OCI-LY3 (cell line): ENCODE measurements at regions not wholly inside any gene's neighbourhood (a gene's known extent, or its start where the extent isn't known, plus 50 kb on each side); places are given as distances from the start of the nearest gene placed in this dataset.

Experiments
- H2AFZ ChIP-seq: fragments of 200-600, 300-600 bp; shearing (Covaris generic); 2 replicates; pipeline ENCODE4 v1.6.0; 2014; ENCODE audit warnings: antibody characterized with exemption, low read depth, low read length
- H3K27ac ChIP-seq: fragments of 200-600, 300-600 bp; sonication (generic); 2 replicates; pipeline ENCODE4 v1.5.1; 2014; ENCODE audit warnings: mild to moderate bottlenecking, low read length, moderate library complexity, mixed read lengths
- H3K27me3 ChIP-seq: fragments of 200-600, 300-600 bp; sonication (generic); 2 replicates; pipeline ENCODE4 v1.6.1; 2014; ENCODE audit warnings: low read depth, low read length, mixed read lengths
- H3K36me3 ChIP-seq: fragments of 200-600, 300-600 bp; sonication (generic); replicated peaks from 2 replicates; pipeline ENCODE3; 2014; ENCODE audit warnings: low read depth, low read length, mixed read lengths
- H3K4me1 ChIP-seq: fragments of 300-600, 200-600 bp; sonication (generic); 2 replicates; pipeline ENCODE4 v1.6.1; 2014; ENCODE audit warnings: low read length, mixed read lengths
- H3K4me2 ChIP-seq: fragments of 200-600, 300-600 bp; sonication (generic); 2 replicates; pipeline ENCODE4 v1.6.1; 2014; ENCODE audit warnings: low read length, mixed read lengths
- H3K4me3 ChIP-seq: fragments of 300-600, 200-600 bp; sonication (generic); 2 replicates; pipeline ENCODE4 v1.5.1; 2014; ENCODE audit warnings: antibody characterized with exemption, mild to moderate bottlenecking, low read length, moderate library complexity
- H3K79me2 ChIP-seq: fragments of 300-600, 200-600 bp; shearing (Covaris generic); 2 replicates; pipeline ENCODE4 v1.6.1; 2014; ENCODE audit warnings: mild to moderate bottlenecking, low read length, mixed read lengths
- H3K9ac ChIP-seq: fragments of 300-600, 200-600 bp; shearing (Covaris generic); 2 replicates; pipeline ENCODE4 v1.6.0; 2014; ENCODE audit warnings: mild to moderate bottlenecking, low read length, moderate library complexity
- H3K9me3 ChIP-seq: fragments of 200-600, 300-600 bp; shearing (Covaris generic); 2 replicates; pipeline ENCODE4 v1.6.1; 2014; ENCODE audit warnings: low read length, mixed read lengths; ENCODE audit not compliant: insufficient read depth
- H4K20me1 ChIP-seq: fragments of 200-600, 300-600 bp; sonication (generic); 2 replicates; pipeline ENCODE4 v1.6.1; 2016; ENCODE audit warnings: low read length, mixed read lengths; ENCODE audit not compliant: insufficient read depth
- EZH2phosphoT487 ChIP-seq: fragments of 200-600 bp; shearing (Covaris generic); IDR thresholded peaks from 2 replicates; pipeline ENCODE4 v1.6.1; 2018; ENCODE audit warnings: antibody characterized with exemption, mixed run types, low read depth
- TF ChIP-seq, protein P1 (sequence below): fragments of 200-600, 300-600 bp; sonication (generic); IDR thresholded peaks from 2 replicates; pipeline ENCODE4 v1.5.1; 2014; ENCODE audit warnings: antibody characterized with exemption, low read length, low read depth

DNA sequence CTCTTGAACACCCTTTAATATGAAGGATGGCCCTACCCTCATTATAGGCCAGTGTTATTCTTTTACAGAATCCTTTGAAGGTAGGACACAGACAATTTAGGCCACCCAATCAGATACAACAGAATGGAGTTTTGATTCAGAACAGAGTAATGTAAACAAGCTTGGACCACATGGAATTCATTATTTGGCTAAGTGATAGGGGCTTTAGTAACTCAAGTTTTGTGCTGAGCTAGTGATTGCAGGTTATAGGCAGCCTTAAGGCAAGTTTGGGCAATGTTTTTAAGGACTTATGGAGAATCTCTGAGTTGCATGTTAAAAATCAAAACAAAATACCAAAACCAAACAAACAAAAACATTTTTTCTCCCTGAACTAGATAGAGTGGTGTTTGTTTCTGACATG is 312.1 kb upstream of the ROBO1 start:
- Histone ChIP-seq H3K9me3 (no peaks in the 10 kb centered on the region), H3K4me1 (no peaks in the 10 kb centered on the region), H2AFZ (no peak overlapping the region), H3K79me2 (no peaks in the 10 kb centered on the region), H3K4me2 (no peak overlapping the region), H3K4me3 (no peak overlapping the region), H3K9ac (no peak overlapping the region), H3K36me3 (no peaks in the 10 kb centered on the region), H3K27ac (no peak overlapping the region), H4K20me1 (no peaks in the 10 kb centered on the region), H3K27me3 (no peaks in the 10 kb centered on the region)
- no peak for TF ChIP-seq EZH2phosphoT487
- TF ChIP-seq, protein P1, sequence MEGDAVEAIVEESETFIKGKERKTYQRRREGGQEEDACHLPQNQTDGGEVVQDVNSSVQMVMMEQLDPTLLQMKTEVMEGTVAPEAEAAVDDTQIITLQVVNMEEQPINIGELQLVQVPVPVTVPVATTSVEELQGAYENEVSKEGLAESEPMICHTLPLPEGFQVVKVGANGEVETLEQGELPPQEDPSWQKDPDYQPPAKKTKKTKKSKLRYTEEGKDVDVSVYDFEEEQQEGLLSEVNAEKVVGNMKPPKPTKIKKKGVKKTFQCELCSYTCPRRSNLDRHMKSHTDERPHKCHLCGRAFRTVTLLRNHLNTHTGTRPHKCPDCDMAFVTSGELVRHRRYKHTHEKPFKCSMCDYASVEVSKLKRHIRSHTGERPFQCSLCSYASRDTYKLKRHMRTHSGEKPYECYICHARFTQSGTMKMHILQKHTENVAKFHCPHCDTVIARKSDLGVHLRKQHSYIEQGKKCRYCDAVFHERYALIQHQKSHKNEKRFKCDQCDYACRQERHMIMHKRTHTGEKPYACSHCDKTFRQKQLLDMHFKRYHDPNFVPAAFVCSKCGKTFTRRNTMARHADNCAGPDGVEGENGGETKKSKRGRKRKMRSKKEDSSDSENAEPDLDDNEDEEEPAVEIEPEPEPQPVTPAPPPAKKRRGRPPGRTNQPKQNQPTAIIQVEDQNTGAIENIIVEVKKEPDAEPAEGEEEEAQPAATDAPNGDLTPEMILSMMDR: no peak

- Histone ChIP-seq H3K9me3 (no peaks in the 10 kb centered on the region), H3K4me3 (no peak overlapping the region), H4K20me1 (no peaks in the 10 kb centered on the region), H3K27ac (no peak overlapping the region), H3K36me3 (no peaks in the 10 kb centered on the region), H3K27me3 (no peaks in the 10 kb centered on the region), H3K4me1 (no peaks in the 10 kb centered on the region), H3K4me2 (no peak overlapping the region), H3K9ac (no peak overlapping the region), H3K79me2 (no peaks in the 10 kb centered on the region), H2AFZ (no peak overlapping the region)
- TF ChIP-seq, protein P1: no peak
- TF ChIP-seq EZH2phosphoT487: no peak
Observed at GRCh38 chr3:80068459-80068858, 300.7 kb upstream of the ROBO1 start.

DNA sequence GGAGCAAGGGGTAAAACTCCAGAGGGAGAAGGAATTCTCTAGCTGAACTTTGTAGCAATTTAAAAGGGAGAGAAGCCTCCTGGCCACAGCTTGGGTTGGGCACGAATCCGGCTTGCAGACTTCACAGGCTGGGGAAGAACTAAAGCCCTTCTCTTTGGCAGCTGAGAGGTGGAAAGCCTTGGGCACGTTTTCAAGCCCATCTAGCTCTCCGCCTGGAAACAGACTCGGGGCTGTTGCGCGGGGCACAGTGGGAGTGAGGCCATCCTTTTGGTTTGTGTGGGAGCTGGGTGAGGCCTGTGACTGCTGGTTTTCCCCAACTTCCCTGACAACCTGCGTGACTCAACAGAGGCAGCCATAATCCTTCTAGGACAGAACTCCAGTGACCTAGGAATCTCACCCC is 295.7 kb upstream of the ROBO1 start:
- Histone ChIP-seq H3K27ac (no peak overlapping the region), H3K4me2 (no peak overlapping the region)
- TF ChIP-seq, protein P1: no peak
- no peak for TF ChIP-seq EZH2phosphoT487

DNA sequence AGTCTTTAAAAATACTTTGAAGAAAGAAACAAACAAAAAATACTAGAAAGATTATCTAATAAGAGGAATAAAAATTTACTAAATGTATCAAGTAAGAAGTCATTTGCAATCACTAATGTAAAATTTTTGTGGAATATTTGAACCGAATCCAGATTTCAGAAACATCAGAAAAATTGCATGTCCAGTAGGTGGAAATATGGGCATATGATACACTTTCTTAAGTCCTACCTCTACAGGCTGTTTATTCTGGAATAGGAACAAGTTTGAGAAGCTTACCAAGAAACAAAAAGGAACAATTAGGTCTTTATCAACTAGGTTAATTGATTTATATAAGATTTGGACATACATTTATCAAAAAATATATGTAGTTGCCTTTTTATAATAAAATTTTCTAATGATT is 292.9 kb upstream of the ROBO1 start:
- no peak overlapping the region for H2AFZ ChIP-seq
- no peaks in the 10 kb centered on the region for H3K9me3 ChIP-seq
- H3K9ac ChIP-seq: no peak overlapping the region
- H3K27ac ChIP-seq: no peak overlapping the region
- H3K4me2 ChIP-seq: no peak overlapping the region
- H3K4me1 ChIP-seq: peaks cover 10% of the 10 kb centered on the region
- no peaks in the 10 kb centered on the region for H3K36me3 ChIP-seq
- H3K27me3 ChIP-seq: no peaks in the 10 kb centered on the region
- no peak for TF ChIP-seq EZH2phosphoT487
- TF ChIP-seq, protein P1: no peak
- no peak overlapping the region for H3K4me3 ChIP-seq
- H4K20me1 ChIP-seq: no peaks in the 10 kb centered on the region
- no peaks in the 10 kb centered on the region for H3K79me2 ChIP-seq

More for the DNA sequence above, 295.7 kb upstream of the ROBO1 start:
- Histone ChIP-seq H3K36me3 (no peaks in the 10 kb centered on the region), H3K4me1 (peaks cover 10% of the 10 kb centered on the region), H3K9me3 (no peaks in the 10 kb centered on the region), H3K9ac (no peak overlapping the region), H2AFZ (no peak overlapping the region), H3K27me3 (no peaks in the 10 kb centered on the region), H3K4me3 (no peak overlapping the region), H3K79me2 (no peaks in the 10 kb centered on the region), H4K20me1 (no peaks in the 10 kb centered on the region)
